HG03442 (cell line): ENCODE measurements at regions not wholly inside any gene's neighbourhood (a gene's known extent, or its start where the extent isn't known, plus 50 kb on each side); places are given as distances from the start of the nearest gene placed in this dataset.
"Not testable (repeated sequence)": the region's sequence is repeated elsewhere in the genome, so short reads cannot be mapped to it uniquely, and the experiment has no call there.

Source experiments
- ATAC-seq: cut with Tn5 transposase; IDR thresholded peaks from one replicate; pipeline ENCODE4 v1.9.1; 2021; ENCODE audit warnings: mild to moderate bottlenecking, moderate library complexity; ENCODE audit not compliant: unreplicated experiment

GRCh38 chr3:15851735-15852134 lies 54.0 kb upstream of the ANKRD28 start:
- ATAC-seq, result no peak

GRCh38 chr3:15858547-15859506 lies 61.0 kb upstream of the ANKRD28 start:
- peak; percentile 59 for ATAC-seq

GRCh38 chr3:15859507-15860013 lies 61.8 kb upstream of the ANKRD28 start:
- ATAC-seq, result peak; percentile 74

- peak; percentile 45 for ATAC-seq
These were observed 62.5 kb upstream of the ANKRD28 start for GRCh38 chr3:15860014-15860934.

- ATAC-seq, result no peak
These were observed 63.4 kb upstream of the ANKRD28 start for GRCh38 chr3:15861163-15861562.

GRCh38 chr3:15872807-15873206 lies 75.0 kb upstream of the ANKRD28 start:
- no peak for ATAC-seq

GRCh38 chr3:15873415-15873814 lies 75.6 kb upstream of the ANKRD28 start:
- no peak for ATAC-seq

GRCh38 chr3:15875016-15875689 lies 77.4 kb upstream of the ANKRD28 start:
- ATAC-seq, result no peak

- no peak for ATAC-seq
These were observed 78.9 kb upstream of the ANKRD28 start for GRCh38 chr3:15876669-15877068.

GRCh38 chr3:15877813-15878212 lies 80.0 kb upstream of the ANKRD28 start:
- ATAC-seq, result no peak

GRCh38 chr3:15879787-15880186 lies 82.0 kb upstream of the ANKRD28 start:
- ATAC-seq, result not testable (repeated sequence)

GRCh38 chr3:15882577-15882976 lies 84.8 kb upstream of the ANKRD28 start:
- no peak for ATAC-seq

GRCh38 chr3:15884132-15884531 lies 86.4 kb upstream of the ANKRD28 start:
- no peak for ATAC-seq

GRCh38 chr3:15886521-15886920 lies 88.7 kb upstream of the ANKRD28 start:
- ATAC-seq, result no peak

- no peak for ATAC-seq
These were observed 89.5 kb upstream of the ANKRD28 start for GRCh38 chr3:15887261-15887660.

GRCh38 chr3:15889936-15890335 lies 92.2 kb upstream of the ANKRD28 start:
- ATAC-seq, result no peak

- no peak for ATAC-seq
These were observed 94.8 kb upstream of the ANKRD28 start for GRCh38 chr3:15892311-15893227.

GRCh38 chr3:15894382-15894781 lies 96.6 kb upstream of the ANKRD28 start:
- ATAC-seq, result no peak

GRCh38 chr3:15896500-15896899 lies 98.7 kb upstream of the ANKRD28 start:
- ATAC-seq, result no peak

- ATAC-seq, result no peak
These were observed 101.6 kb upstream of the ANKRD28 start for GRCh38 chr3:15899388-15899787.
